HCT116 (cell line): ENCODE measurements at regions not wholly inside any gene's neighbourhood (a gene's known extent, or its start where the extent isn't known, plus 50 kb on each side); places are given as distances from the start of the nearest gene placed in this dataset.

Source experiments
- CTCF ChIP-seq, 3 experiments: fragments of 200-600 bp in 1 of 3; sonication (generic) in 1 of 3; IDR thresholded peaks in 2 of 3; conservative IDR thresholded peaks in 1 of 3; 2 replicates each; pipeline ENCODE4 v1.5.1; 2012 to 2017; ENCODE audit warnings: low read depth in 2 of 3, low read length in 2 of 3, antibody characterized with exemption in 1 of 3, borderline replicate concordance in 1 of 3, control low read depth in 1 of 3, mild to moderate bottlenecking in 1 of 3, mixed read lengths in 1 of 3, mixed run types in 1 of 3, moderate library complexity in 1 of 3; ENCODE audit not compliant: insufficient read depth in 1 of 3
- POLR2A ChIP-seq: IDR thresholded peaks from 2 replicates; pipeline ENCODE4 v1.7.0; 2011; ENCODE audit warnings: borderline replicate concordance; ENCODE audit not compliant: insufficient read depth, insufficient read length; ENCODE audit errors: extremely low read depth
- POLR2AphosphoS5 ChIP-seq: IDR thresholded peaks from 2 replicates; pipeline ENCODE4 v1.6.1; 2011; ENCODE audit warnings: mild to moderate bottlenecking, low read depth, low read length, moderate library complexity
- SIN3A ChIP-seq: IDR thresholded peaks from 2 replicates; pipeline ENCODE4 v1.6.1; 2012; ENCODE audit warnings: low read depth
- SP1 ChIP-seq: IDR thresholded peaks from 2 replicates; pipeline ENCODE4 v1.6.1; 2012; ENCODE audit warnings: low read depth
- SRF ChIP-seq: IDR thresholded peaks from 2 replicates; pipeline ENCODE4 v1.6.1; 2012; ENCODE audit warnings: low read depth
- TCF7L2 ChIP-seq: IDR thresholded peaks from 2 replicates; pipeline ENCODE4 v1.7.0; 2011; ENCODE audit warnings: borderline replicate concordance, inconsistent platforms; ENCODE audit not compliant: insufficient read depth, insufficient read length; ENCODE audit errors: extremely low read depth
- ZBTB33 ChIP-seq: IDR thresholded peaks from 2 replicates; pipeline ENCODE4 v1.6.1; 2011; ENCODE audit warnings: mild to moderate bottlenecking, low read length, moderate library complexity; ENCODE audit not compliant: insufficient replicate concordance; ENCODE audit errors: extremely low read depth

- TF ChIP-seq TCF7L2 (no peak), SIN3A (no peak), SP1 (no peak), CTCF (IDR thresholded peaks at IDR 0.05 in 2 of 3, conservative IDR thresholded peaks at IDR 0.05 in 1 of 3; ENCODE audit: borderline replicate concordance in 1 of 3, insufficient read depth in 1 of 3, low read depth in 2 of 3, low read length in 2 of 3) (no peak), POLR2AphosphoS5 (no peak), SRF (no peak), ZBTB33 (no peak), POLR2A (no peak)
Observed at GRCh38 chr13:60265566-60265965, 101.8 kb upstream of the DIAPH3 start.
